ENCODE measurements at regions not wholly inside any gene's neighbourhood (a gene's known extent, or its start where the extent isn't known, plus 50 kb on each side); places are given as distances from the start of the nearest gene placed in this dataset.
"Not testable (repeated sequence)": the region's sequence is repeated elsewhere in the genome, so short reads cannot be mapped to it uniquely, and the experiment has no call there.

DNA sequence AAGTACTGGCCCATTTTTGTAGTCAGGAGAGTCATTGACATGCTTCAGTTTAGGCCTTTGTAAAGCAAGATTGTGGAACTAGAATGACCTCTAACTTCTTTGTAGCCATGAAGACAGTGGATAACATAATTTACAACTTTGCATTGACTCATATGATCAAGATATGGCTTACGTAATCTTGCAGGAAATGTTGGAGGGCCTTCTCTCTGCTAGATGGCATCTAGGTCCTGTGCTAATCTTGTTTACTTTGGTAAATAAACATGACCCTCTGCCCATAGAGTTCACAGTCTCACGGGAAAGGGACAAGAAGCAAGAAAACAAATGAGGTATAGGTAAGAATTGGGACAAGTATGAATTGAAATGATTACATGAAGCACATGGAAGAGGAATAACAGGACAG, 355.2 kb upstream of the ARID1B start:
- Mint-ChIP-seq H3K27me3 (ENCODE audit: low read depth) (no peaks in the 10 kb centered on the region), H3K4me1 (ENCODE audit: low read depth) (peaks cover 67% of the 10 kb centered on the region), H3K36me3 (ENCODE audit: low read depth) (peaks cover 14% of the 10 kb centered on the region), H3K27ac (ENCODE audit: unreplicated experiment) (no peak overlapping the region), H3K9me3 (ENCODE audit: low read depth) (peaks cover 39% of the 10 kb centered on the region), H3K4me3 (ENCODE audit: unreplicated experiment) (no peak overlapping the region)
- TF ChIP-seq, protein P1, sequence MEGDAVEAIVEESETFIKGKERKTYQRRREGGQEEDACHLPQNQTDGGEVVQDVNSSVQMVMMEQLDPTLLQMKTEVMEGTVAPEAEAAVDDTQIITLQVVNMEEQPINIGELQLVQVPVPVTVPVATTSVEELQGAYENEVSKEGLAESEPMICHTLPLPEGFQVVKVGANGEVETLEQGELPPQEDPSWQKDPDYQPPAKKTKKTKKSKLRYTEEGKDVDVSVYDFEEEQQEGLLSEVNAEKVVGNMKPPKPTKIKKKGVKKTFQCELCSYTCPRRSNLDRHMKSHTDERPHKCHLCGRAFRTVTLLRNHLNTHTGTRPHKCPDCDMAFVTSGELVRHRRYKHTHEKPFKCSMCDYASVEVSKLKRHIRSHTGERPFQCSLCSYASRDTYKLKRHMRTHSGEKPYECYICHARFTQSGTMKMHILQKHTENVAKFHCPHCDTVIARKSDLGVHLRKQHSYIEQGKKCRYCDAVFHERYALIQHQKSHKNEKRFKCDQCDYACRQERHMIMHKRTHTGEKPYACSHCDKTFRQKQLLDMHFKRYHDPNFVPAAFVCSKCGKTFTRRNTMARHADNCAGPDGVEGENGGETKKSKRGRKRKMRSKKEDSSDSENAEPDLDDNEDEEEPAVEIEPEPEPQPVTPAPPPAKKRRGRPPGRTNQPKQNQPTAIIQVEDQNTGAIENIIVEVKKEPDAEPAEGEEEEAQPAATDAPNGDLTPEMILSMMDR (IDR thresholded peaks at IDR 0.05) = no peak
- no peak for DNase-seq (ENCODE audit: low spot score)

DNA sequence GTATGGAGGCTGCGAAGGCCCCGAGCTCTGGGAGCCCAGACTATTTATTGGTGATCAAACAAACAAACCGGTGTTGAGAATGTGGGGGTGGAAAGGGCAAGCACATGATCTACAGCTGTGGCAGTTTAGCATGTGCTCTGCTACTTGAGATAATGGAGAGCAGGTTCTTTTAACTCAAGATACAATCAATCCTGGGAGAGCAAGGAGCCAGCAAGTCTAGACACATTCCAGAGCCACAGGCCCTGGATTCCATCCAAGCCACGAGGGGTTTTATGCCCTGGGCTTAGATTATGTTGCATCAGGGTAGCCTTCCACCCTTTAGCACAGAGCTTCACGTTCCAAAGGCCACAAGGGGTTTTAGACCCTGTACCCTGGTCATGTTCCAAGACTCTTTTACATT, 355.9 kb upstream of the ARID1B start:
- H3K36me3 Mint-ChIP-seq (ENCODE audit: low read depth) = peaks cover 14% of the 10 kb centered on the region
- not testable (repeated sequence) for DNase-seq (ENCODE audit: low spot score); H3K4me3 Mint-ChIP-seq (ENCODE audit: unreplicated experiment); H3K27me3 Mint-ChIP-seq (ENCODE audit: low read depth); H3K27ac Mint-ChIP-seq (ENCODE audit: unreplicated experiment)
- H3K4me1 Mint-ChIP-seq (ENCODE audit: low read depth) = peaks cover 61% of the 10 kb centered on the region
- H3K9me3 Mint-ChIP-seq (ENCODE audit: low read depth) = peaks cover 39% of the 10 kb centered on the region

DNA sequence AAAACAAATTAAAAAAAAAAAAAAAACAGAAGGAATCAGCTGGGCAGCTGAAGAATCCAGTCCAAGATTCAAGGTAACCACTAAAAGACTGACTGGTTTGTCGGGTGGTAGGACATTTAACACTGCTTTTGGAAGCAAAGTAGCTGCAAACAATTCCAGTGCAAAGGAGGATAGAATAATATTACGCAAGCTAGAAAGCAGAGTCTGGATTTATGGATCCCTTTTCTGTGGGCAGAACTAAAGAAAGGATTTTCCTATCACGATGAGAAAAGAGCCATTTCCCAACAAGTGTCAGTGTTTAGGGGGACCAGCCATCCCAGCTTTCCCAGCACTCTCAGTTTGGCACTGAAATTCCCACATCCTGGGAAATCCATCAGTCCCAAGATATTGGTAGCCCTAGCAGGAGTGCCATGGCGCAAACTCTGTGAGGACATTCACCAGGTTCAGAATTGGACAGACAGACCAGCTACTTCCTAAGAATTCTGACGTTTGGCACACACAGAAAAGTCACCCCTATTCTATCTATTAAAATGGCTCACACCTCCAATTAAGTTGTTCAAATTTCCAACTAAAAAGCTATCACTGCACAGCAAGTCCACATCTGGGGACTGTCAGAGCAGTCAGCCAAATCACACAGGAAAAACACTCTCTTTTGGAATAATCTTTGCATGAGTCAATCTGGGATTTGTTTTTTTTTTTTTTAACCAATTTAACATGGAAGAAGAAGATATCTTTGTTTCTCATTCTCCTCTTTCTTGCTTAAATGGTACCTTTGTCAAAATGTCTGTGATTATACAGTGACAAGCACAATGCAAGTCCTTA, 356.8 kb upstream of the ARID1B start:
- peaks cover 39% of the 10 kb centered on the region for H3K9me3 Mint-ChIP-seq (ENCODE audit: low read depth)
- peaks cover 52% of the 10 kb centered on the region for H3K4me1 Mint-ChIP-seq (ENCODE audit: low read depth)
- H3K4me3 Mint-ChIP-seq (ENCODE audit: unreplicated experiment) = no peak overlapping the region
- DNase-seq (ENCODE audit: low spot score) = no peak
- peak overlapping the region; percentile 61 for H3K27ac Mint-ChIP-seq (ENCODE audit: unreplicated experiment)
- TF ChIP-seq, protein P1 (IDR thresholded peaks at IDR 0.05) = no peak
- H3K27me3 Mint-ChIP-seq (ENCODE audit: low read depth) = no peaks in the 10 kb centered on the region
- peaks cover 14% of the 10 kb centered on the region for H3K36me3 Mint-ChIP-seq (ENCODE audit: low read depth)

DNA sequence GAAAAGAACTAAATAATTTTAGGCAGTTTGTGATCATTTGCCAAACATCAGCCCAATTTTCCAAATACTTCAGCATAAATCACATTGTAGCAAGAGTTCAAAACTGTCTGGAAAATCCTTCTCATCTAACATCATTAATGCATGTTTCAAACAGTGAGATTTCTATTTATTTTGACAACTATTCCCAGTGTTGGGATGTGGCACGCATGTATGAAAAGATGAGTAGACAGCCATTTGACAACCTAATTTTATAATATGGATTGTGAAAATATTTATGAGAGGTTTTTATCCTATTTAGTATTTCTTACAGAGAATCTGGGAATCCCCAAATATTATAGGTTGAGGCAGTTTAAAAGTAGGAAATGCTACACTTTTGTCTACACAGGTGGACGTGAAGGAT, 357.6 kb upstream of the ARID1B start:
- TF ChIP-seq, protein P1 (IDR thresholded peaks at IDR 0.05) = no peak
- no peak for DNase-seq (ENCODE audit: low spot score)
- Mint-ChIP-seq H3K9me3 (ENCODE audit: low read depth) (peaks cover 38% of the 10 kb centered on the region), H3K27me3 (ENCODE audit: low read depth) (no peaks in the 10 kb centered on the region), H3K4me3 (ENCODE audit: unreplicated experiment) (no peak overlapping the region), H3K27ac (ENCODE audit: unreplicated experiment) (no peak overlapping the region), H3K4me1 (ENCODE audit: low read depth) (peaks cover 44% of the 10 kb centered on the region), H3K36me3 (ENCODE audit: low read depth) (peaks cover 14% of the 10 kb centered on the region)

DNA sequence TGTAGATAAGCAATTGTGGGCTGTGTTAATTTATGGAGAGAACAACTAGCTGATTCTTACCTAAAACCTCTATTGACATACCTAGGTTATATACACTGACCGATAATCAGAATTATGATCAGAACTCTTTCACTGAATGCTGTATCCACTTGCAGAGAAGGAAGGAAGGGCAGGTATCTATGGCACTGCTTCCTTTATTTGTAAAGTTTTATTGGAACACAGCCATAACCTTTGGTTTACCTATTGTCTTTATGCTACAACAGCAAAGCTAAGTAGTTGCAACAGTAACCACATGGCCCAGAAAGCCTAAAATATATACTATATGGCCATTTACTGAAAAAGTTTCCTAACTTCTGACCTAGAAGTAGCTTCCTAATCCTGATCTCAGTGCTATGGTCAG, 358.9 kb upstream of the ARID1B start:
- Mint-ChIP-seq H3K27me3 (ENCODE audit: low read depth) (no peaks in the 10 kb centered on the region), H3K36me3 (ENCODE audit: low read depth) (peaks cover 13% of the 10 kb centered on the region), H3K4me1 (ENCODE audit: low read depth) (peaks cover 30% of the 10 kb centered on the region), H3K4me3 (ENCODE audit: unreplicated experiment) (no peak overlapping the region), H3K27ac (ENCODE audit: unreplicated experiment) (no peak overlapping the region), H3K9me3 (ENCODE audit: low read depth) (peaks cover 32% of the 10 kb centered on the region)
- DNase-seq (ENCODE audit: low spot score) = no peak
- TF ChIP-seq, protein P1 (IDR thresholded peaks at IDR 0.05) = no peak

DNA sequence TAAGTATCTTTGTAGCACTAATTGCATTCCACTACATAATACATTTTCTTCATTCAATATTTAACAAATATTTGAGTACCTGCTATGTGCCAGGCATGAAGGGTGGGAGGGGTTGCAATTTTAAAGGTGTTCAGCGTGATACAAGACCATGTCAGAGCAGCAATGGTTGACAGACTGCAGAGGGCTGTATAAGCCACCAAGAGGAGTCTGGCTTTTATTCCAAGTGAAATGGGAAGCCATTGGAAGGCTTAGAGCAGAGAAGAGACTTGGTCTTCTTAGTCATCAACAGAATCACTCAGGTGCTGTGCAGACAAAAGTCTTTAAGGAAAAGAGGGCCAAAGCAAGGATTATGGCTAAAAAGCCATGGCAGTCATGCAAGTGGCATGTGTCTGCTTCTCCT, 360.8 kb upstream of the ARID1B start:
- no peak for DNase-seq (ENCODE audit: low spot score)
- TF ChIP-seq, protein P1 (IDR thresholded peaks at IDR 0.05) = no peak
- Mint-ChIP-seq H3K4me3 (ENCODE audit: unreplicated experiment) (no peak overlapping the region), H3K27ac (ENCODE audit: unreplicated experiment) (no peak overlapping the region), H3K4me1 (ENCODE audit: low read depth) (peaks cover 16% of the 10 kb centered on the region), H3K9me3 (ENCODE audit: low read depth) (peaks cover 22% of the 10 kb centered on the region), H3K27me3 (ENCODE audit: low read depth) (no peaks in the 10 kb centered on the region), H3K36me3 (ENCODE audit: low read depth) (peaks cover 7% of the 10 kb centered on the region)
